ENCODE measurements at regions not wholly inside any gene's neighbourhood (a gene's known extent, or its start where the extent isn't known, plus 50 kb on each side); places are given as distances from the start of the nearest gene placed in this dataset.
A peak's percentile ranks its signal among the peaks of the same experiment; 100 is the strongest.

DNA sequence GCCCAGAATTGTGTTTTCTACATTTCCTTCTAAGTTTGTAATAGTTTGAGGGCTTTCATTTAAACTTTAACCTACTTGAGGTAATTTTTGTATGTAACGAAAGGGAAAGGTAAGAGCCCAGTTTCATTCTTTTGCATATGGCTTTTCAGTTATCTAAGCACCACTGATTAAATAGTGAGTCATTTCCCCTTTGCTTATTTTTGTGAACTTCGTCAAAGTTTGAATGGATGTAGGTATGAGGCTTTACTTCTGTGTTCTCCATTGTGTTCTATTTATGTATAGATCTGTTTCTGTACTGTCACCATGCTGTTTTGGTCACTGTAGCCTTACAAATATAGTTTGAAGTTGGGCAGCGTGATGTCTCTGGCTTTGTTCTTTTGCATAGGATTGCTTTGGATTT, 944.8 kb upstream of the CNTNAP5 start:
- DNase-seq, result no peak

DNA sequence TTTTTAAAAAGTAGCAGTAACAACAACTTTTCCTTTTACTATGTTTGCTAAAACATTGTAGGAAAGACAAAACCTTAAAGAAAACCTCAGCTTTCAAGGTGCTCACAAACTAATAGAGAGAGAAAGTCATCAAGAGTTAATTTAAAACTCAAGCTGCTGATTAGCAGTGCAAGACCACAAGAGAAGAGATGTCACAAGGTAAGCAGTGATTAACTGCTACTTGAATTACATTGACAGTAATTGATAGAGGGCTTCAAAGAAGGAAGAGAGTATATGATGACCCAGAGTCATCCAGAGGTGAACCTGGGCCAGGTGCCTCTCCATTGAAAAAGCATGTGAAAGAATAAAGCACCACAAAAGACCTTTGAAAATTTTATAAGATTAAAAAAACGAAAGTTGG, 939.6 kb upstream of the CNTNAP5 start:
- no peak for DNase-seq

DNA sequence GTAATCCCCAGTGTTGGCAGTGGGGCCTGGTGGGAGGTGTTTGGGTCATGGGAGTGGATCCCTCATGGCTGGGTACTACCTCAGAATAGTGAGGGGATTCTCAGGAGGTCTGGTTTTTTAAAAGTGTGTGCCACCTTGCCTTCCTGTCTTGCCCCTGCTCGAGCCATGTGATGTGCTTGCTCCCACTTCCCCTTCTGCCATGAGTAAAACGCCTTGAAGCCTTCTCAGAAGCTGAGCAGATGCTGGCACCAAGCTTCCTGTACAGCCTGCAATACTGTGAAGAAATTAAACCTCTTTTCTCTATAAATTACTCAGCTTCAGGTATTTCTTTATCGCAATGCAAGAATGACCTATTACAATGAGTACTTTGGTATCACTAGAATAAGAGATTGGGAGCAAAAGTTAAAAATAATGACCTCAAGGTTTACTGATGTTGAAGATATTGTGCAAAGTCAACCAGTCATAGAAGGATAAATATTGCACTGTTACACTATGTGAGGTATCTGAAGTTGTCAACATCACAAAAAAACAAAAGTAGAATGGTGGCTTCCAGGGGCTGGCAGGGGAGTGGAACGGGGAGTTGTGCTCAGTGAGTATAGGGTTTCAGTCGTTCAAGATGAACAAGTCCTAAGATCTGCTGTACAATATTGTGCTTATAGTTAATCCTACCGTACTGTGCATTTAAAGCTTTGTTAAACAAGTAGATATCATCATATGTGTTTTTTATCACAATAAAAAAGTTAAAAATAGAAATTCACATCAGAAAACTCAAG, 938.3 kb upstream of the CNTNAP5 start:
- peak; percentile 0 for DNase-seq

DNA sequence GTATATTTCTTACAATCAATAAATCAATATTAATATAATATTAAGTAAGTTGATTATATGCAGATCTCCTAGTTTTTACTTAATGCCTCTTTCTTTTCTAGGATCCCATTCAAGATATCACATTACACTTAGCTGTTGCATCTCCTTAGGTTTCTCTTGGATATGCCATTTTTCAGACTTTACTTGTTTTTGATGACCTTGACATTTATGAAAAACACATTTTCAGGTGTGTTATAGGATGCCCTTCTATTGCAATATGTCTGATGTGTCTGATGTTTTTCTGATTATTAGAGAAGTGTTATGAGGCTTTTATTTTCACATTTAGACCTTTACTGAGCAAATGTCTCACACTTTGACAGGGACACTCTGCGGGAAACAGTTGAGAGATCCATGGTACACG, 933.6 kb upstream of the CNTNAP5 start:
- no peak for DNase-seq

DNA sequence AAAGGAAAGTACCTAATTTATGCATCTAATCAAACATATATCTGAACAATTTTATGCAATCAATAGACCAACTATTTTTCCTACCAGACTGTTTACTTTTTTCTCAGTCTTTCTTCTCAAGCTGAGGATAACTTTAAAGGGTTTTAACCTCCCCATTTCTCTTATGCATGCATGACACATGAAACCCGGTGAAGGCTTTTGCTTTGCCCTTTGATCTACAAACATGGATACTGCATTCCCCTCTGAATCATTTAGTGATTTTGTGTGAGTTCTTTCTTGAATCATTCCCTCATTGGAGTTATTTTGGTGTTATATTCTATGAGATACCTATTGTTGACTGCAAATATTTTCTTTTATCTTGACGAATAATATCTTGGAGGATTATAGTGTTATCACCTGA, 931.9 kb upstream of the CNTNAP5 start:
- DNase-seq, result no peak

DNA sequence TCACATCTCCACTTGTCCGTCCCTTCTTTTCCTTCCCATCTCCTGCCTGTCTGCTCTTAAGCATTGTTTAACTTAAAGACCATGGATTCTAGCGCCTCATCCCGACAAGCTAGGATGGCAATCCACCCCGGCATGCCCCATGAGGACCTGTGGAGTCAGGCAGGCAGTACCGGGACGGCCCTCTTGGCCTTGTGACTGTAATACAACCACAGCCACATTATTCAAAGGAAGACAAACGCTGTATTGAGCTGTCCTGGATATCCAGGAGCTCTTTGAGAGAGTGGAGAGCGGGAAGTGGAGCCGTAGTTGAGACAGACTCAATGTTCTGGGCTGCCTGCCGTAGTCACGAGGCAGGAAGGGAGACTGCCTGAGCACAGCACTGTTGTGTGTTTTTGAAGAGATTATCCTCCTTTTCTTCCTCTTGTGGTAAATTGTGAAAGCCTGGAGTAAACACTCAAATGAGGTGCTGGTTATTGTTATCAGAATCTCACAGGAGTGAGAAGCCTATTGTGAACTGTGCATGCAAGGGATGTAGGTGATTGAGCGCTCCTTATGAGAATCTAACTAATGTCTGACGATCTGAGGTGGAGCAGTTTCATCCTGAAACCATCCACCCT, 929.8 kb upstream of the CNTNAP5 start:
- DNase-seq, result no peak

DNA sequence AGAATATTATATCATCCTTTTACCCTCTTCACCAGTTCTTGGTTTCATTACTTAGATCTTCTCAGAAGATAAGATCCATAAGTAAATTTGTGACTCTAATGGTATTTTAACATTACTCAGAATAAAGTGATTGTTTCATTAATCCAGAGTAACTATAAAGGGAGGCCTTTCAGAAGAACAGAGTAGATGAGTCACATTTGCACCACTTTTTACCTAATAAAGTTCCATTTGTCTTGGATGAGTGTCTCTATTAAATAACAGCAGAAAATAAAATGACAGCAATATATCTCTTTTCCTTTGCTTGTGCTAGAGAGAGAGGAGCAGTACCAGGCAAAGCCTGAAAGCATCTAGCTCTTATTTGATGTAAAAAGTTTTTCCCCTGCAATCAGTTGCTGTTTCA, 926.5 kb upstream of the CNTNAP5 start:
- no peak for DNase-seq

DNA sequence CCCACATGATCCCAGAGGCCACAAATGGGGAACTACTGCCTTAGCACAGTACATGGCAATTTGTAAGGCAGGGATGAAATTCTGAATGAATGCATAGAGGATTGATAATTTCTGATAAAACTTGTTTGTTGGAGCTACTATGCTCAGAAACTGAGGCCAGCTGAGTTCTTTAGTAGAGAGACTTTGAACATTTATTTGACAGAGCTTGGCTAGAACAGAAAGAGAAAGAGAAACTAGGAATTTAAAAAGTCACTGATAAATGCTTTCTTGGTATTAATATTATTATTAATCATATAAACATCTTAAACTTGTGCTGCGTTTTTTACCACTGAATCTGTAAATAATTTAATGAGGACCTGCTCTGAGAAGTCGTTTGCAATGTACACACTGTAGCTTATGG, 923.7 kb upstream of the CNTNAP5 start:
- DNase-seq, result no peak

DNA sequence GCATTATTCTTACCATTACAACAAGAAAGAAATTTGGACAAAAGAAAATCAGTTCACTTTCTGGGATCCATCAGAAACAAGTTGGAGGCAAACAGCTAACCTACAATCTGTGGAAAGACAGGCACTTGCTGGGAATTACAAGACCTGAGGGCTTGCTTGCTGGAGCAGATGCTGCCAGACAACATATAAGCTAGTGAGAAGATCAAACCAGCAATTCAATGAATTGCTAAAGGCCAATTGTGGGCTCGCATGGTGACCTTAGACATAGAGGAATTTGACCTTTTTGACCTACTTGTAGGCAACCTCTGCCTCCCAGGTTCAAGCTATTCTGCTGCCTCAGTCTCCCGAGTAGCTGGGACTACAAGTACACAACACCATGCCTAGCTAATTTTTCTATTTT, 921.2 kb upstream of the CNTNAP5 start:
- no peak for DNase-seq

DNA sequence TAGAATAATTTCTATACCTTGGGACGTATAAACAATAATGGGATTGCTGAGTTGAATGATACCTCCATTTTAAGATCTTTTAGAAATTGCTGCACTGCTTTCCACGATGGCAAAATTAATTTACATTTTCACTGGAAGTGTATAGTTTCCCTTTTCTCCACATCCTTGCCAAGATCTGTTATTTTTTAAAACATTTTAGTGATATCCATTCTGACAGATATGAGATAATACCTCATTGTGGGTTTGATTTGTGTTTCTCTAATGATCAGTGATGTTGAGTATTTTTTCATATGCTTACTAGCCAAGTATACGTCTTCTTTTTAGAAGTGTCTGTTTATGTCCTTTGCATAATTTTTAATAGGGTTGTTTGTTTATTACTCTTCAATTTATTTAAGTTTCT, 908.5 kb upstream of the CNTNAP5 start:
- DNase-seq, result no peak

DNA sequence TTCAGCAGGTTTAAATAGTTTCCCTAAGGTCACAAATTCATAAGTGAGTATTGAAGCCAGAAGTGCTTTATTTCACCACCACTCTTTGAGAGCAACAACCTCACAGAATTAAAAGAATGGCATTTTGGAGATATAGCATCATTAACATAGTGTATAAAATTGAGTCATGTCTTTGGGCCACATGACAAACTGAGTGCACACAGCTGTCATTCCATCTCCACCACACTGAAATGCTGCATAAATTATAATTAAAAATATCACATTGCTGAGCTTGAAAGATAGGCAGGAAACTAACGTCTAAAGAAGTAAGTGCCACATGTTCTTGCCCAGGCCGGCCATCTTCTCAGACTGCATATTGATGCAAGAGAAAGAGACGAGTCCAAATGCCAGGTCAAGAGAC, 897.9 kb upstream of the CNTNAP5 start:
- DNase-seq, result no peak

DNA sequence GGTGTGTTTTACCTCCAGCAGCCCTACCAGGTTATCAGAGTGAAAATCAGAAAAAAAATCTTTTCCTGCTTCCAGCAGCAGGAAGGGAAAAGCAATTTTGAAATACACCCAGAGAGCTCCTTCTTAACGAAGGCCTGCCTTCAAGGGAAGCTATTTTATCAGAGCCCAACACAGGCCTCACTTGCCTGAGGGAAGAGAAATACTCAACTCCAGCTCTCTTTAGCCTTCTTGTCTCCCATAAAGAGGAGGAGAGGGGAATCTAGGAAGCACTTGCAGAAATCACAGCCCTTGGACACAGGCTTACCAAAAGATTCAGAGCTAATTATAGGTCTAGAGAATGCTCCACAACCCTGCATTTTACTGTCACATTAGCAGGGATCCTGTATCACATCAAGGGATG, 896.1 kb upstream of the CNTNAP5 start:
- no peak for DNase-seq

DNA sequence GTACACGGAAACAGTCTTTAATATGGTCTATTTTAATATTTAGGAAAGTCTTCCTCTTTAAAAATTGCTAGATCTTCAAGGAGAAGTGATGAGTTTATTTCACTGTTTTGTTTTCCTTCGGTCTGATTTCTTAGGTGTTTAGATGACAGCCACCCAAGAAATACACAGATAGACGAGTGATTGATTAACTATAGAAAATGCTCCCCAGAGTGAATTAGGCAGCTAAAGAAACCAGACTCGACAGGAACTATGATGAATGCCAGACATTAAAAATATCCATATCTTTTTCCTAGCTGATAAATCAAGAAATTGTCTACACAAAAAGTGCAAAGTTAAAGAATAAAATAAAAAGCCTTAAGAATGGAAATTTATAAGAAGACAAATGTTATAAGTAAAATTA, 888.7 kb upstream of the CNTNAP5 start:
- no peak for DNase-seq

DNA sequence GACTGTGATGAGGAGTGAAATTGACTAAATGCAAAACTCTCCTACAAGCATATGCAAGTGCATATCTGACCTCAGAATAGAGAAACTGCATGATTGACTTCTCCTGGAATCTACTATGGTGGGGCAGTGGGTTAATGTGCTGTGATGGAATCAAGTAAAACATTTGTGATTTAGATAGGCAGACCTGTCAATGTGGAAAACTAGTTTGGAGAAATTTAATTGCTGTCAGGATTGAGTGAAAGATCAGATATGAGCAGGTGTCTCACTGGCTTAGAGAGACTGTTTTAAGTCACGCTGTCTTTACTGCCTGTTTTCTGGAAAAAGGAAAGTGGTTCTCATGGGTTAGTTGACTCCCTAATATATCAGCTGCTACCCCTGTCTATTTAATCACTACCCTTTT, 881.0 kb upstream of the CNTNAP5 start:
- no peak for DNase-seq

DNA sequence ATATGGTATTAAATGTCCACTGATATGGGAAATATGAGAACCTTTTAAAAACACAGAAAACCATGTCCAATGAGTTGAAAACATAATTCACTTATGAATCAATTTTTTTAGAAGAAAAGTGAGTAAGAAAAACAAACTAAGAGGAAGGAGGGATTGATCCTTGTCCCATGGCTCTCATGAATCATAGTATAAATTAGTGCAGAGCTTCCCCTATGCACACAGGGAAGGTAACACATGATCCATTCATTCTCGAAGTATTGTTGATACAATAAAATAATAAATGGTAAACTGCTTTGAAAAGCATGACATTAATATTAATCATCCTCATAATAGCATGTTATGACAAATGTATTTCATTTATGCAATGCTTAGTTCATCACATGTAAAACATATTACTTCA, 872.0 kb upstream of the CNTNAP5 start:
- DNase-seq, result no peak

DNA sequence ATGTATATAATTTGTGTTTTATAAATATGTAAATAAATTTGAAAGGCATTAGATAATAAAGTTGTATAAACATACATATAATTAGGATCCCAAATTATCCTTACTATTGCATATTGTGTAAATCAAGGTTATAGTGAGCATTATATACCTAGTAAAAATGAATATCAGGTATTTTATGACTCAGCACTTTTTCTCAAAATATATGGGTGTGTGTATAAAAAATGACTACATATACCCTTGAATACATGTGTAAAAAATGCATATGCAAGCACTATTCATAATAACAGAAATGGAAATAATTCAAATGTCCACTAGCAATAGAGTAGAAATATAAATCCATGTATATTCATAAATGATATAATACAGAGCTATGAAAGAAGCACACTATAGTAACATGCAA, 870.9 kb upstream of the CNTNAP5 start:
- no peak for DNase-seq

DNA sequence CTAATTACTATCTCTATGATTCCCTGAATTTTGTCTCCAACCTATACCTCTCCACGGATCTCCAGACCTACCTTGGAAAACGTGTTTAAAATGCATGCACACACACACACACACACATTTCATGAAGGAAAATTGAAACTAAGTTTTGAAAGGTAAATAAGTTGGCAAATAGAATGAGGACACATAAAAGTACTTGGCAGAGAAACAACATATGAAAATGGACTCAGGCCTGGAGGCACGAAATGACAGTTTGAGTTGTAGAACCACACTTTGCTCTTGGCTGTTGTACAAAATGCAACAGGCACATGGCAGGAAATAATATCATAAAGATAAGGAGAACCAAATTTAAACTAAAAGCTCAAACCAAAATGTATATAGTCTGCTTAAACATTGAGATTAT, 868.1 kb upstream of the CNTNAP5 start:
- no peak for DNase-seq

DNA sequence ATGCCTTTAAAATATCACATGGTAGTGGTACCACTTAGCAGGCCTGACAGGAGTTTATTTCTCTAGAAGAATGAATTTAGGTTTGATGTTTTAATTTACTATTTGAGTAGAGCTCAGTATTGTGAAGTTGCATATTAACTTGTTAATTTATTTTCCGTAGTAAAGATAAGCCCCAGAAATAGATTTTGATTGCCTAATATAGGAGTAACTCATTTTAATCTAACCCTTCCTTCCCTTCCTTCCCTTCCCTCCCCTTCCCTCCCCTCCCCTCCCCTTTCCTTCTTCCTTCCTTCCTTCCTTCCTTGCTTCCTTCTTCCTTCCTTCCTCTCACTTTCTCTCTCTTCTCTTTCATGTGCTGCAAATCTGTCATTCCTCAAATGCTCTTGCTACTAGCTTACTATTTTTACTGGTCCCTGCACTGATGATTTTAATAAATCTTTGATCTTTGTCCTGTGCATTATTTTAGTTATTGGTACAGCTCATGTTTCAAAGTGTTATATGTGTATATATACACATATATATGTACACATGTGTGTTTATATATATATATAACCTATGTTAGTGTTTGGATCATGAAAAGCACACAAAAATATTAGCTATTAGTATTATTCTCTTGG, 862.6 kb upstream of the CNTNAP5 start:
- no peak for DNase-seq

DNA sequence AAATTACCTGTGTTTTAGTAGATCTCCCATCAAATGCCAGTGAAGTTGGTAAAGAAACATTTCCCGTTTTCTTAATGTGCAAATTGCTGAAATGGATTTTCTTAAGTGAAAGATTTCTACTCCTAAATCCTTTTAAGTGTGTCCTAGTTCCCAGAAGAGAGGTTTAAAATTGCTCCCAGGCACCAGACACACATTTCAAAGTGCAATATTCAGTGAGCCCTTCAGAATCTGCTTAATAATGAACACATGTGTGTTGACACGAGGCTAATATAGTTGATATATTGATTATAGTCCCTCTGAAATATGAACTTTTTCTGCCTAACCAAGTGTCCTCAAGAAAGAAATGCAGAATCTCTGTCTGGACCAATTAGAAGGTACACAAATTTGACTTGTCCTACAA, 861.7 kb upstream of the CNTNAP5 start:
- no peak for DNase-seq

DNA sequence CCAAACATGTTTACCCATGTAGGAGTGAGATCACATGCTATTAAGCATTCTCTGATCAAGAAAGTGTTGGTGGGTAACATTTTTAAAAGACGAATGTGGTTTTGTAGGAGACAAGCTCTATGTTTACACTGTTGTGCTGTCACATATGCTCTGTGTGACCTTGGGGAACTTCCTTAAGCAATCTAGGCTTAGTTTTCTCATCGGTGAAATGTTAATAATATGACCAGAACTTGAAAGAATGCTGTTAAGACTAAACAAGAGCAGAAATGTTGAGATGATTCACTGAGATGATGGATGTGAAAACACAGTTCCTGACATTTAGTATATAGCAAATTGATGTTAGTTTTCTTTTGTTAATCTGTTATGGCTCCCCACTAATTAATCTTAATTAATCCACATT, 860.9 kb upstream of the CNTNAP5 start:
- no peak for DNase-seq

DNA sequence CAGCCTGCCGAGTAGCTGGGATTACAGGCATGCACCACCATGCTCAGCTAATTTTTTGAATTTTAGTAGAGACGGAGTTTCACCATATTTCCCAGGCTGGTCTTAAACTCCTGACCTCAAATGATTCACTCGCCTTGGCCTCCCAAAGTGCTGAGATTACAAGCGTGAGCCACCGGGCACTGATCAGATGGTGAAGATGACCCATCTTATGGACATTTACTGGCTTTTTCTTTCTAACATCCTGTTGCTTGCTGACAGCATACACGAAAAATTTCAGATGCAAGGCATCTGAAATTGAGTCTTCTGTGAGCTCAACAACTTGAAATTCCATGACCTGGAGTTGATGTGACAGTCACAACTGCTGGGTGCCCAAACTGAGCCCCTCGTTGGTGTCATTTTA, 859.5 kb upstream of the CNTNAP5 start:
- no peak for DNase-seq

DNA sequence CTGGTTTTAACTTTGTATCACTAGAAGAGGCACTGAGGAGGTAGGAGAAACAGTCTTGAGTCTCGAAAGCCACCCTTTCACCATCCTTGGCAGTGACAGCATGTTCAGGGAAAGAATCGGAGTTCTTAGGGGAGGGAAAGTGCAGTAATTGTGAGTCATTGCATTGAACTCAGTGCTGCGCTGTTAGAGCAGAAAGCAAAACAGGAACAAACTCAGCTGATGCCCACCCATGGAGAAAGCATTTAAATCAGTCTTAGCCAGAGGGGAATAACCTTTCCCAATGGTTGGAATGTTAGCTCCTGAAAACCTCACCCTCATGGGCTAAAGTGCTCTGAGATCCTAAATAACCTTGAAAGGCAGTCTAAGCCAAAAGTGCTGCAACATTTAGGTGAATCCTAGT, 845.6 kb upstream of the CNTNAP5 start:
- DNase-seq, result no peak

DNA sequence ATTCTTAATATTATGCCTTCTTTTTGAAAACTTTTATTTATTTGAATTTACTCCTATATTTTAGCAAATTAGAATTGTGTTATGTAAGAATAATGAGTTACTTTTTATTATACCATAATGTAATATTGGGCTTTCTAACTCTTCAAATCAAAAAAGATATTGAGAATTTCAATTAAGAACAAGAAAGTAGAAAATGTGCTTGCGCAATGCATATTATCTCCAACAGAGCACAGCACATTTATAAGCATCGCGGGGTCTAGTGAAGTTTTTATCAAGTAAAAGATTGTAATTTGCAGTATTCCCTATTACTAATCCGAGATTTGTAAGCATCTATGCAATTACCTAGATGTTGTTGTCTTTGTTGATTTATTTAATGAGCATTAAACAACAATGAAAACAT, 829.1 kb upstream of the CNTNAP5 start:
- DNase-seq, result no peak

DNA sequence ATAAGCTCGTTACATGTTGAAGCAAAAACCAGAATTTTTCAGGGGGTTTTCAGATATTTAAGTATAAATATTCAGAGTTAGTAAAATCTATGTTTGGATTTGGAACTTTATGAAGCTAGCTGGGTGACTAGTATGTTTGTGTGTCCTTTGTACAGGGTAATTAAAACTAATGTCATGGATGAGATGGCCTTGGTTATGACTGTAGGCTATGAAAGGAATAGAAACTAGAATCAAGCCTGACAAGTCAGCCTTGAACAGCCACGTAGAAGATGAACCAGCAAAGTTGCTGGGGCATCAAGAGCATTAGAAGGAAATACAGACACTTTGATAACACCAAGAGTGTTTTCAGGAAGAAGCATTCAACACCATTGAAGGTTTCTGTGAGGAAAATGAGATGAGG, 825.1 kb upstream of the CNTNAP5 start:
- DNase-seq, result no peak

DNA sequence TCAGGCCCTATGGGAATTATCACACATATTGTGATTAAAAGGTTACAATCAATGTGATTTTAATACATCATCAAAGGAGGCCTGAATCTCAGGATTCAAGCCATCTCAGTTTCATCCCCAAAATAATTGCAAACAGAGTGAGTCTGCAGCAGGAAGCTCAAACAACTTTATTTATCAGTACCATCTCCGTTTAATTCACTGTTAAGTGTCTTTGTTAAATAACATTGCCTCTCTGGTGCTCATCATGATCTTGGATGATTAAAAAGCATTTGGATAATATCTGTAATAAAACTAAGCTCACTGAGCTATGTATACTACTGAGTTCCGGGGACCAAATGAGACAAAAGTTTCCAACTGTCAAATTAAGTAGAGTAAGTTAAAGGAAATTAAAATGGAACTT, 817.8 kb upstream of the CNTNAP5 start:
- DNase-seq, result no peak

All from GDM1 (cell line).